ENCODE measurements at regions not wholly inside any gene's neighbourhood (a gene's known extent, or its start where the extent isn't known, plus 50 kb on each side); places are given as distances from the start of the nearest gene placed in this dataset.

DNA sequence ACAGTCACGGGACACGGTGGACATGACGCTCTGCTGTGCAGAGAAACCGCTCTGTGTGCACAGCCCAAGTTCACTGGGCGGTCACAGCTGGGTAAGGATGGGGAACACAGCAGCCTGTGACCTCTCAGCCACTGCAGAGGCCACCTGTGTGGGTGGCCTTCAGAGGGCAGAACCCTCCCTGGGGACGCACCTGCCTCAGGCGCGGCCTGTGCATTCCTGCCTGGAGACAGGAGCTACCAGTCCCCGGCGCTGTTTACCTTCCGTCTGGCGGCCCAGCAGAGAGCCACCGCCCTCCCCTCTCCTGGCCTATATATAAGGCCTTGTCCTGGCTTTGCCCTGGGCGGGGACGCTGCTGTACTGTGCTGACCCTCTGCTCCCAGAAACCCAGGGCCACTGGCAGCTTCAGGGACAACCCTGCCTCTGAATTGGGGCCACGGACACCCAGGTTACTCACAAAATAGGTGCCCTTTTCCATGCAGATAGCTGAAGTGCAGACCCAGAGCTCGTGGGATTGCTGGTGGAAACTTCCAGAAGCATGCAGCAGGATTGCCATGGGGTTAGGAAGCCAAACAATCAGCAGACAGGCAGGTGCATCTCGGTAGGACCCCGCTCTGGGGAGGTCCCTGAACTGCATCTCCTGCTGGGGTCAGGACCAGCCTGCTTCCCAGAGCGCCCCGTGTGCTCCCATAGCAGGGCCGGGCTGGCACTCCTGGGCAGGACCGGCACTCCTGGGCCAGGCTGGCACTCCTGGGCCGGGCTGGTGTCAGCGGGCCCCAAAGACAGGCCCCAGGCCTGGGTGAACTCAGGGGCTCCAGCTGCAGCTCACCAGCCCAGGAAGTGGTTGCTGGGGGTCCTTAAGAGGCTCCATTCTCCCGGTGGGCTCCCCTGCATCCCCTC is 83.6 kb downstream of the SIK1 start:
- no peak for DNase-seq (ENCODE audit: low spot score)
- ChIA-PET CTCF (no interaction called here), POLR2A (no interaction called here)
- Mint-ChIP-seq H3K4me1 (no peaks in the 10 kb centered on the region), H3K27ac (no peak overlapping the region), H3K36me3 (no peaks in the 10 kb centered on the region), H3K4me3 (no peak overlapping the region), H3K9me3 (no peaks in the 10 kb centered on the region), H3K27me3 (ENCODE audit: low read depth) (no peaks in the 10 kb centered on the region; the same call in 1 of the 2 replicates)
- TF ChIP-seq ZNF232 (CRISPR knock-in tag; IDR thresholded peaks at IDR 0.05) (no peak), ZNF121 (CRISPR knock-in tag; IDR thresholded peaks at IDR 0.05) (no peak), GABPB1 (CRISPR knock-in tag; IDR thresholded peaks at IDR 0.05) (0 out of 2 replicates have a peak, but pooled peaks have one; percentile 26)
- TF ChIP-seq, protein P1, sequence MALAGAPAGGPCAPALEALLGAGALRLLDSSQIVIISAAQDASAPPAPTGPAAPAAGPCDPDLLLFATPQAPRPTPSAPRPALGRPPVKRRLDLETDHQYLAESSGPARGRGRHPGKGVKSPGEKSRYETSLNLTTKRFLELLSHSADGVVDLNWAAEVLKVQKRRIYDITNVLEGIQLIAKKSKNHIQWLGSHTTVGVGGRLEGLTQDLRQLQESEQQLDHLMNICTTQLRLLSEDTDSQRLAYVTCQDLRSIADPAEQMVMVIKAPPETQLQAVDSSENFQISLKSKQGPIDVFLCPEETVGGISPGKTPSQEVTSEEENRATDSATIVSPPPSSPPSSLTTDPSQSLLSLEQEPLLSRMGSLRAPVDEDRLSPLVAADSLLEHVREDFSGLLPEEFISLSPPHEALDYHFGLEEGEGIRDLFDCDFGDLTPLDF (CRISPR knock-in tag; IDR thresholded peaks at IDR 0.05), result no peak
- ATAC-seq, result no peak

DNA sequence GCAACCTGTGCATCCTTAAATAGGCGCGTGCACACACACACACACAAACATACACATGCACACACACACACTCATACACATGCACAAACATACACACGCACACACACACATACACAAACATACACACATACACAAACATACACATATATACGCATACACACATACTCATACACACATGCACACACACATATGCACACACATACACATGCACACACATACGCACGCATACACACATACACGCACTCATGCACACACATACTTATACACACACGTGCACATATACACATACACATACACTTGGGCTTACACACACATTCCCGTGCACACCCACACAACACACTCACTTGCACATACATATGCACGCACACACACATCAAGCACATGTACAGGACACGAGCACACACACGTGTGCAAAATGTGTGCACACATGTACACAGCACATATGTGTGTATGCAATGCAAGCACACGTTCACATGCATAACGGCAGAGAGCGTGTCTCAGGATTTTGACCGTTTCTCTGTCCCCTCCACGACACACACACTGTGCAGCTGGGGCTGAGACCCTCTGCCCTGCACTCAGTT is 84.5 kb downstream of the SIK1 start:
- ATAC-seq (no peak), DNase-seq (ENCODE audit: low spot score) (no peak)
- H3K9me3 Mint-ChIP-seq, result peaks cover 7% of the 10 kb centered on the region
- no peaks in the 10 kb centered on the region; the same call in 1 of the 2 replicates for H3K27me3 Mint-ChIP-seq (ENCODE audit: low read depth)
- H3K4me1 Mint-ChIP-seq, result no peaks in the 10 kb centered on the region
- ChIA-PET POLR2A (no interaction called here), CTCF (no interaction called here)
- peaks cover 6% of the 10 kb centered on the region for H3K36me3 Mint-ChIP-seq
- TF ChIP-seq ZNF416 (CRISPR knock-in tag; IDR thresholded peaks at IDR 0.05) (no peak), TCF7 (CRISPR knock-in tag; IDR thresholded peaks at IDR 0.05; ENCODE audit: low read depth) (no peak), NR2C2 (CRISPR knock-in tag; IDR thresholded peaks at IDR 0.05) (no peak), KAT7 (CRISPR knock-in tag; IDR thresholded peaks at IDR 0.05; ENCODE audit: borderline replicate concordance) (no peak), NR1H2 (CRISPR knock-in tag; IDR thresholded peaks at IDR 0.05) (no peak), NFE2L1 (CRISPR knock-in tag; IDR thresholded peaks at IDR 0.05) (0 out of 2 replicates have a peak, but pooled peaks have one; percentile 48)
- TF ChIP-seq, protein P2, sequence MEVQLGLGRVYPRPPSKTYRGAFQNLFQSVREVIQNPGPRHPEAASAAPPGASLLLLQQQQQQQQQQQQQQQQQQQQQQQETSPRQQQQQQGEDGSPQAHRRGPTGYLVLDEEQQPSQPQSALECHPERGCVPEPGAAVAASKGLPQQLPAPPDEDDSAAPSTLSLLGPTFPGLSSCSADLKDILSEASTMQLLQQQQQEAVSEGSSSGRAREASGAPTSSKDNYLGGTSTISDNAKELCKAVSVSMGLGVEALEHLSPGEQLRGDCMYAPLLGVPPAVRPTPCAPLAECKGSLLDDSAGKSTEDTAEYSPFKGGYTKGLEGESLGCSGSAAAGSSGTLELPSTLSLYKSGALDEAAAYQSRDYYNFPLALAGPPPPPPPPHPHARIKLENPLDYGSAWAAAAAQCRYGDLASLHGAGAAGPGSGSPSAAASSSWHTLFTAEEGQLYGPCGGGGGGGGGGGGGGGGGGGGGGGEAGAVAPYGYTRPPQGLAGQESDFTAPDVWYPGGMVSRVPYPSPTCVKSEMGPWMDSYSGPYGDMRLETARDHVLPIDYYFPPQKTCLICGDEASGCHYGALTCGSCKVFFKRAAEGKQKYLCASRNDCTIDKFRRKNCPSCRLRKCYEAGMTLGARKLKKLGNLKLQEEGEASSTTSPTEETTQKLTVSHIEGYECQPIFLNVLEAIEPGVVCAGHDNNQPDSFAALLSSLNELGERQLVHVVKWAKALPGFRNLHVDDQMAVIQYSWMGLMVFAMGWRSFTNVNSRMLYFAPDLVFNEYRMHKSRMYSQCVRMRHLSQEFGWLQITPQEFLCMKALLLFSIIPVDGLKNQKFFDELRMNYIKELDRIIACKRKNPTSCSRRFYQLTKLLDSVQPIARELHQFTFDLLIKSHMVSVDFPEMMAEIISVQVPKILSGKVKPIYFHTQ (CRISPR knock-in tag; IDR thresholded peaks at IDR 0.05), result no peak
- TF ChIP-seq, protein P3, sequence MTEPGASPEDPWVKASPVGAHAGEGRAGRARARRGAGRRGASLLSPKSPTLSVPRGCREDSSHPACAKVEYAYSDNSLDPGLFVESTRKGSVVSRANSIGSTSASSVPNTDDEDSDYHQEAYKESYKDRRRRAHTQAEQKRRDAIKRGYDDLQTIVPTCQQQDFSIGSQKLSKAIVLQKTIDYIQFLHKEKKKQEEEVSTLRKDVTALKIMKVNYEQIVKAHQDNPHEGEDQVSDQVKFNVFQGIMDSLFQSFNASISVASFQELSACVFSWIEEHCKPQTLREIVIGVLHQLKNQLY (CRISPR knock-in tag; IDR thresholded peaks at IDR 0.05), result no peak
- H3K27ac Mint-ChIP-seq, result peak overlapping the region; percentile 55
- H3K4me3 Mint-ChIP-seq, result no peak overlapping the region

DNA sequence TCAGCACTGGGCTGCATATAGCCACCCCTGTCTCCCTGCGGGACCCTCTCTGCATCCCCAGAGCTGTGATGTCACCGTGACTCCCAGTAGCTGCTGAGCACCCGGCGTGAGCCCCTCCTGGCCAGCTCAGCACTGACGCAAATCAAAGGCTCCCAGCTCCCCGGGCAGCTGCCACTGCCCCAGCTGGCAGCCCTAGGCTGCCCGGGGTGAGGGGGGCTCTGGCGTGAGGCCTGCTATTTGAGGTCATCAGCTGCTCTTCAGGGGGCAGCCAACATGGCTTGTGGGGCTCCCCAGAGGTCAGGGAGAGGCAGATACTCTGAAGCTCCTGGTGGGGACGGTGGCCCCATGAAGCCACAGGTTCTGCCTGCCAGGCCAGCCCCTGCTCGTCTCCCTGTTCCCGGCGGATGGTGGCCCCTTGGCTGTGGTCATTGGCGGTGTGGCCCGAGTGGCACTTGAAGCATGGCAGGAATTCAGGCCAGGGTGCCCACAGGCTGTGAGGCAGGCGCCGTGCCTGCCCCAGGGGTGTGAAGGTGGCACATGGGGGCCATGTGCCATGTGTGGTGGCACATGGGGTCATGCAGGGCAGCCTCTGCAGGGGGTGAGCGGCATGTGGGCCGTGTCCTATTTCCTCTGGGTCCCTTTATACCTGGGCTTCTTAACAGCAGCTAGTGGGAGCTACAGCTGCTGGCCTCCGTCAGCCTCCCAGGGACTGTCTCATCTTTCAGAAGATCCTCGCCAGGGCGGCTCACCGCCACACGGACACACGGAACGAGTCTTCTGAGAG is 85.4 kb downstream of the SIK1 start:
- POLR2A ChIA-PET, result no interaction called here
- H3K9me3 Mint-ChIP-seq, result peaks cover 14% of the 10 kb centered on the region
- peaks cover 8% of the 10 kb centered on the region for H3K36me3 Mint-ChIP-seq
- no peaks in the 10 kb centered on the region for H3K4me1 Mint-ChIP-seq
- no peak overlapping the region for H3K4me3 Mint-ChIP-seq
- H3K27ac Mint-ChIP-seq, result no peak overlapping the region
- DNase-seq (ENCODE audit: low spot score) (no peak), ATAC-seq (no peak)
- CTCF ChIA-PET, result no interaction called here
- no peaks in the 10 kb centered on the region; the same call in 1 of the 2 replicates for H3K27me3 Mint-ChIP-seq (ENCODE audit: low read depth)
- TF ChIP-seq, protein P4, sequence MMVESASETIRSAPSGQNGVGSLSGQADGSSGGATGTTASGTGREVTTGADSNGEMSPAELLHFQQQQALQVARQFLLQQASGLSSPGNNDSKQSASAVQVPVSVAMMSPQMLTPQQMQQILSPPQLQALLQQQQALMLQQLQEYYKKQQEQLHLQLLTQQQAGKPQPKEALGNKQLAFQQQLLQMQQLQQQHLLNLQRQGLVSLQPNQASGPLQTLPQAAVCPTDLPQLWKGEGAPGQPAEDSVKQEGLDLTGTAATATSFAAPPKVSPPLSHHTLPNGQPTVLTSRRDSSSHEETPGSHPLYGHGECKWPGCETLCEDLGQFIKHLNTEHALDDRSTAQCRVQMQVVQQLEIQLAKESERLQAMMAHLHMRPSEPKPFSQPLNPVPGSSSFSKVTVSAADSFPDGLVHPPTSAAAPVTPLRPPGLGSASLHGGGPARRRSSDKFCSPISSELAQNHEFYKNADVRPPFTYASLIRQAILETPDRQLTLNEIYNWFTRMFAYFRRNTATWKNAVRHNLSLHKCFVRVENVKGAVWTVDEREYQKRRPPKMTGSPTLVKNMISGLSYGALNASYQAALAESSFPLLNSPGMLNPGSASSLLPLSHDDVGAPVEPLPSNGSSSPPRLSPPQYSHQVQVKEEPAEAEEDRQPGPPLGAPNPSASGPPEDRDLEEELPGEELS (CRISPR knock-in tag; IDR thresholded peaks at IDR 0.05), result no peak
- TF ChIP-seq, protein P5, sequence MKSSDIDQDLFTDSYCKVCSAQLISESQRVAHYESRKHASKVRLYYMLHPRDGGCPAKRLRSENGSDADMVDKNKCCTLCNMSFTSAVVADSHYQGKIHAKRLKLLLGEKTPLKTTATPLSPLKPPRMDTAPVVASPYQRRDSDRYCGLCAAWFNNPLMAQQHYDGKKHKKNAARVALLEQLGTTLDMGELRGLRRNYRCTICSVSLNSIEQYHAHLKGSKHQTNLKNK (CRISPR knock-in tag; IDR thresholded peaks at IDR 0.05), result no peak
- TF ChIP-seq NR3C1 (CRISPR knock-in tag; conservative IDR thresholded peaks at IDR 0.05; ENCODE audit: low read depth), result no peak
- no peak for TF ChIP-seq ELF4 (CRISPR knock-in tag; IDR thresholded peaks at IDR 0.05; ENCODE audit: low read depth)
- TF ChIP-seq, protein P6, sequence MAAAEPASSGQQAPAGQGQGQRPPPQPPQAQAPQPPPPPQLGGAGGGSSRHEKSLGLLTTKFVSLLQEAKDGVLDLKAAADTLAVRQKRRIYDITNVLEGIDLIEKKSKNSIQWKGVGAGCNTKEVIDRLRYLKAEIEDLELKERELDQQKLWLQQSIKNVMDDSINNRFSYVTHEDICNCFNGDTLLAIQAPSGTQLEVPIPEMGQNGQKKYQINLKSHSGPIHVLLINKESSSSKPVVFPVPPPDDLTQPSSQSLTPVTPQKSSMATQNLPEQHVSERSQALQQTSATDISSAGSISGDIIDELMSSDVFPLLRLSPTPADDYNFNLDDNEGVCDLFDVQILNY (CRISPR knock-in tag; IDR thresholded peaks at IDR 0.05), result no peak
- TF ChIP-seq, protein P2 (CRISPR knock-in tag; IDR thresholded peaks at IDR 0.05), result no peak
- no peak for TF ChIP-seq JAZF1 (CRISPR knock-in tag; IDR thresholded peaks at IDR 0.05)

All from WTC11 (cell line).